SK-N-MC (cell line): ENCODE measurements at regions not wholly inside any gene's neighbourhood (a gene's known extent, or its start where the extent isn't known, plus 50 kb on each side); places are given as distances from the start of the nearest gene placed in this dataset.

Experiments used
- EZH2 ChIP-seq: fragments of 200-600 bp; sonication (generic); IDR thresholded peaks from one replicate; pipeline ENCODE4 v1.6.1; 2017; ENCODE audit warnings: antibody characterized with exemption
- FOXP2 ChIP-seq: optimal IDR thresholded peaks from 2 replicates; pipeline ENCODE3; 2011; ENCODE audit warnings: mild to moderate bottlenecking, moderate library complexity; ENCODE audit not compliant: insufficient read depth; ENCODE audit errors: extremely low read length, control extremely low read depth
- POLR2AphosphoS5 ChIP-seq: IDR thresholded peaks from 2 replicates; pipeline ENCODE4 v1.6.1; 2012; ENCODE audit warnings: mild to moderate bottlenecking, low read depth, low read length, borderline replicate concordance

- TF ChIP-seq POLR2AphosphoS5 (no peak), EZH2 (no peak), FOXP2 (no peak)
Observed at GRCh38 chr11:41872426-41872825, 413.0 kb upstream of the LRRC4C start.
